Smooth muscle cell (in vitro differentiated cells): ENCODE measurements at regions not wholly inside any gene's neighbourhood (a gene's known extent, or its start where the extent isn't known, plus 50 kb on each side); places are given as distances from the start of the nearest gene placed in this dataset.

ENCODE experiments used
- DNase-seq: peaks from one replicate; lab custom pipeline; 2025; ENCODE audit not compliant: unreplicated experiment; lab: John Stamatoyannopoulos, UW
- H2AFZ ChIP-seq: fragments of 200-600 bp; sonication (generic); 2 replicates; pipeline ENCODE4 v1.6.0; 2016; ENCODE audit warnings: antibody characterized with exemption, low read depth, mild to moderate bottlenecking
- H3F3A ChIP-seq: fragments of 200-600 bp; sonication (generic); 2 replicates; pipeline ENCODE4 v1.6.0; 2017; ENCODE audit warnings: antibody characterized with exemption, low read depth
- H3K27ac ChIP-seq: fragments of 200-600 bp; sonication (generic); 2 replicates; pipeline ENCODE4 v1.5.1; 2016; ENCODE audit warnings: low read depth, mild to moderate bottlenecking
- H3K27me3 ChIP-seq: fragments of 200-600 bp; sonication (generic); 2 replicates; pipeline ENCODE4 v1.6.1; 2016; ENCODE audit warnings: low read depth, mild to moderate bottlenecking
- H3K36me3 ChIP-seq: fragments of 200-600 bp; sonication (generic); 2 replicates; pipeline ENCODE4 v1.5.1; 2016; ENCODE audit warnings: low read depth
- H3K4me1 ChIP-seq: fragments of 200-600 bp; sonication (generic); 2 replicates; pipeline ENCODE4 v1.5.1; 2016; ENCODE audit warnings: low read depth
- H3K4me2 ChIP-seq: fragments of 200-600 bp; sonication (generic); 2 replicates; pipeline ENCODE4 v1.6.0; 2016; ENCODE audit warnings: mild to moderate bottlenecking
- H3K4me3 ChIP-seq: fragments of 200-600 bp; sonication (generic); 2 replicates; pipeline ENCODE4 v1.5.1; 2016; ENCODE audit warnings: mild to moderate bottlenecking
- H3K79me2 ChIP-seq: fragments of 200-600 bp; sonication (generic); 2 replicates; pipeline ENCODE4 v1.6.0; 2016; ENCODE audit warnings: low read depth, mild to moderate bottlenecking
- H3K9ac ChIP-seq: fragments of 200-600 bp; sonication (generic); 2 replicates; pipeline ENCODE4 v1.6.0; 2016; ENCODE audit warnings: low read depth
- H3K9me3 ChIP-seq: fragments of 200-600 bp; sonication (generic); replicated peaks from 2 replicates; pipeline ENCODE4 v1.5.1; 2016; ENCODE audit warnings: low read depth
- H4K20me1 ChIP-seq: fragments of 200-600 bp; sonication (generic); 2 replicates; pipeline ENCODE4 v1.6.0; 2016; ENCODE audit warnings: low read depth
- WGBS: methylation state at CpG from one replicate; pipeline ENCODE4 v1.1.7; 2016; ENCODE audit warnings: low lambda C conversion rate; 5-methylcytosine and 5-hydroxymethylcytosine counted together
- TF ChIP-seq, protein P1 (sequence below): fragments of 200-600 bp; sonication (generic); IDR thresholded peaks from 2 replicates; pipeline ENCODE4 v1.5.1; 2017; ENCODE audit warnings: borderline replicate concordance, mild to moderate bottlenecking, antibody characterized with exemption; ENCODE audit not compliant: insufficient read depth, poor library complexity, severe bottlenecking

DNA sequence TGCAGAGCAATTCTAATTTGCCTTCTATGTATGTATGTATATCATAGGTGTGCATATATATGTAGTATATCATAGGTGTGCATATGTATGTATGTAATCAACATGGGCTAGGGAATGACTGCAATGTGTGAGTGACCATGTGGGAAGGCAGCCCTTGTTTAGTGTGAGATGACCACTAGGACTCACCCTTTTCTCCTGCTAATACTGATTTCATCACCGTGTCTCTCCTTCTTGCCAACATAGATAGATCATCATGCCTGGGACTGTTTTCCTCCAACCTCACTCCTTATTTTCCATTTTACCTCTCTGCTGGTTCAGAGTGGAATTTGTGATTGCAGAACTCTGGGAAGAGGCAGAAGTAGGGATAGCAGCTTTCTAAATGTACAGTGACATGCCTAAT is 63.6 kb upstream of the SFRP2 start:
- DNase-seq = no peak
- Histone ChIP-seq H3K9me3 (no peaks in the 10 kb centered on the region), H4K20me1 (no peaks in the 10 kb centered on the region), H3K4me2 (no peak overlapping the region), H3K27me3 (no peaks in the 10 kb centered on the region), H3K36me3 (no peaks in the 10 kb centered on the region), H3F3A (no peaks in the 10 kb centered on the region), H3K4me3 (no peak overlapping the region), H3K79me2 (no peaks in the 10 kb centered on the region), H3K9ac (no peak overlapping the region), H3K4me1 (peaks cover 15% of the 10 kb centered on the region), H2AFZ (no peak overlapping the region), H3K27ac (no peak overlapping the region)
- 86% methylated on average over 1 of the region's 1 CpG for WGBS
- TF ChIP-seq, protein P1, sequence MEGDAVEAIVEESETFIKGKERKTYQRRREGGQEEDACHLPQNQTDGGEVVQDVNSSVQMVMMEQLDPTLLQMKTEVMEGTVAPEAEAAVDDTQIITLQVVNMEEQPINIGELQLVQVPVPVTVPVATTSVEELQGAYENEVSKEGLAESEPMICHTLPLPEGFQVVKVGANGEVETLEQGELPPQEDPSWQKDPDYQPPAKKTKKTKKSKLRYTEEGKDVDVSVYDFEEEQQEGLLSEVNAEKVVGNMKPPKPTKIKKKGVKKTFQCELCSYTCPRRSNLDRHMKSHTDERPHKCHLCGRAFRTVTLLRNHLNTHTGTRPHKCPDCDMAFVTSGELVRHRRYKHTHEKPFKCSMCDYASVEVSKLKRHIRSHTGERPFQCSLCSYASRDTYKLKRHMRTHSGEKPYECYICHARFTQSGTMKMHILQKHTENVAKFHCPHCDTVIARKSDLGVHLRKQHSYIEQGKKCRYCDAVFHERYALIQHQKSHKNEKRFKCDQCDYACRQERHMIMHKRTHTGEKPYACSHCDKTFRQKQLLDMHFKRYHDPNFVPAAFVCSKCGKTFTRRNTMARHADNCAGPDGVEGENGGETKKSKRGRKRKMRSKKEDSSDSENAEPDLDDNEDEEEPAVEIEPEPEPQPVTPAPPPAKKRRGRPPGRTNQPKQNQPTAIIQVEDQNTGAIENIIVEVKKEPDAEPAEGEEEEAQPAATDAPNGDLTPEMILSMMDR = no peak

- TF ChIP-seq, protein P1 = no peak
- no peak for DNase-seq
- Histone ChIP-seq H3K36me3 (no peaks in the 10 kb centered on the region), H3K9ac (no peak overlapping the region), H3F3A (no peaks in the 10 kb centered on the region), H3K9me3 (no peaks in the 10 kb centered on the region), H3K79me2 (no peaks in the 10 kb centered on the region), H3K27ac (no peak overlapping the region), H3K4me2 (no peak overlapping the region), H4K20me1 (no peaks in the 10 kb centered on the region), H3K27me3 (no peaks in the 10 kb centered on the region), H3K4me3 (no peak overlapping the region), H2AFZ (no peak overlapping the region), H3K4me1 (peaks cover 15% of the 10 kb centered on the region)
- WGBS = 54% methylated on average over 2 of the region's 2 CpGs
These were observed 61.8 kb upstream of the SFRP2 start for GRCh38 chr4:153850533-153851280.

GRCh38 chr4:153844144-153844543 is 55.3 kb upstream of the SFRP2 start:
- Histone ChIP-seq H3K9me3 (no peaks in the 10 kb centered on the region), H3K4me3 (no peak overlapping the region), H3K36me3 (no peaks in the 10 kb centered on the region), H4K20me1 (no peaks in the 10 kb centered on the region), H3F3A (no peaks in the 10 kb centered on the region), H3K27me3 (no peaks in the 10 kb centered on the region), H2AFZ (no peak overlapping the region), H3K79me2 (no peaks in the 10 kb centered on the region), H3K4me2 (no peak overlapping the region), H3K9ac (no peak overlapping the region), H3K27ac (no peak overlapping the region), H3K4me1 (no peaks in the 10 kb centered on the region)
- WGBS = 59% methylated on average over 3 of the region's 3 CpGs
- TF ChIP-seq, protein P1 = no peak
- no peak for DNase-seq
